SK-N-SH treated with all-trans-retinoic acid at 6 μM for 48 hours (cell line): ENCODE measurements at regions not wholly inside any gene's neighbourhood (a gene's known extent, or its start where the extent isn't known, plus 50 kb on each side); places are given as distances from the start of the nearest gene placed in this dataset.
"Not testable (repeated sequence)": the region's sequence is repeated elsewhere in the genome, so short reads cannot be mapped to it uniquely, and the experiment has no call there.

Experiments used
- ESRRG ChIP-seq: fragments of 250-450 bp; sonication (Bioruptor Pico); IDR thresholded peaks from 2 replicates; pipeline ENCODE4 v1.6.1; 2021; ENCODE audit warnings: mild to moderate bottlenecking
- TCF4 ChIP-seq: fragments of 250-450 bp; sonication (Bioruptor Pico); IDR thresholded peaks from 2 replicates; pipeline ENCODE4 v1.8.0; 2021; ENCODE audit warnings: mild to moderate bottlenecking, moderate library complexity, borderline replicate concordance
- TOX ChIP-seq: fragments of 250-450 bp; sonication (Bioruptor Pico); IDR thresholded peaks from 2 replicates; pipeline ENCODE4 v1.8.0; 2021; ENCODE audit warnings: mild to moderate bottlenecking, moderate library complexity, borderline replicate concordance
- ZC3H10 ChIP-seq: fragments of 250-450 bp; sonication (Bioruptor Pico); IDR thresholded peaks from 2 replicates; pipeline ENCODE4 v1.5.1; 2021; ENCODE audit warnings: mild to moderate bottlenecking, moderate library complexity
- ZFP3 ChIP-seq: fragments of 250-450 bp; sonication (Bioruptor Pico); IDR thresholded peaks from 2 replicates; pipeline ENCODE4 v1.5.0; 2020; ENCODE audit warnings: mild to moderate bottlenecking, moderate library complexity
- TF ChIP-seq, protein P1 (sequence below): fragments of 250-450 bp; sonication (Bioruptor Pico); IDR thresholded peaks from 2 replicates; pipeline ENCODE4 v1.5.1; 2020; ENCODE audit warnings: low read depth, mild to moderate bottlenecking, moderate library complexity
- TF ChIP-seq, protein P2 (sequence below): fragments of 250-450 bp; sonication (Bioruptor Pico); IDR thresholded peaks from 2 replicates; pipeline ENCODE4 v1.8.0; 2020; ENCODE audit warnings: mild to moderate bottlenecking, moderate library complexity, borderline replicate concordance

DNA sequence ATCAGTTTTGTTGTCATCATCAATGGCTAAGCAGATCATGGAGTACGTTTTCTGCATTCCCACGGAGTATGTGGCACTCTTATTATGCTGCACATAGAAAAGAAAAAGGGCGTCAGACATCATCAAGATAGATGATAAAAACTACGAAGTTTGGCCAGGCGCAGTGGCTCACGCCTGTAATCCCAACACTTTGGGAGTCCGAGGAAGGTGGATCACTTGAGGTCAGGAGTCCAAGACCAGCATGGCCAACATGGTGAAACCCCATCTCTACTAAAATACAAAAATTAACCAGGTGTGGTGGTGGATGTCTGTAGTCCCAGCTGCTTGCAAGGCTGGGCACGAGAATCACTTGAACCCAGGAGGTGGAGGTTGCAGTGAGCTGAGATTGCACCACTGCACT, 312.8 kb downstream of the GOLGA6L6 start:
- not testable (repeated sequence) for TF ChIP-seq TOX (CRISPR knock-in tag); ZC3H10 (CRISPR knock-in tag); ZFP3; TCF4 (CRISPR knock-in tag); ESRRG (CRISPR knock-in tag)
- TF ChIP-seq, protein P1, sequence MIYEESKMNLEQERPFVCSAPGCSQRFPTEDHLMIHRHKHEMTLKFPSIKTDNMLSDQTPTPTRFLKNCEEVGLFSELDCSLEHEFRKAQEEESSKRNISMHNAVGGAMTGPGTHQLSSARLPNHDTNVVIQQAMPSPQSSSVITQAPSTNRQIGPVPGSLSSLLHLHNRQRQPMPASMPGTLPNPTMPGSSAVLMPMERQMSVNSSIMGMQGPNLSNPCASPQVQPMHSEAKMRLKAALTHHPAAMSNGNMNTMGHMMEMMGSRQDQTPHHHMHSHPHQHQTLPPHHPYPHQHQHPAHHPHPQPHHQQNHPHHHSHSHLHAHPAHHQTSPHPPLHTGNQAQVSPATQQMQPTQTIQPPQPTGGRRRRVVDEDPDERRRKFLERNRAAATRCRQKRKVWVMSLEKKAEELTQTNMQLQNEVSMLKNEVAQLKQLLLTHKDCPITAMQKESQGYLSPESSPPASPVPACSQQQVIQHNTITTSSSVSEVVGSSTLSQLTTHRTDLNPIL, result not testable (repeated sequence)
- TF ChIP-seq, protein P2, sequence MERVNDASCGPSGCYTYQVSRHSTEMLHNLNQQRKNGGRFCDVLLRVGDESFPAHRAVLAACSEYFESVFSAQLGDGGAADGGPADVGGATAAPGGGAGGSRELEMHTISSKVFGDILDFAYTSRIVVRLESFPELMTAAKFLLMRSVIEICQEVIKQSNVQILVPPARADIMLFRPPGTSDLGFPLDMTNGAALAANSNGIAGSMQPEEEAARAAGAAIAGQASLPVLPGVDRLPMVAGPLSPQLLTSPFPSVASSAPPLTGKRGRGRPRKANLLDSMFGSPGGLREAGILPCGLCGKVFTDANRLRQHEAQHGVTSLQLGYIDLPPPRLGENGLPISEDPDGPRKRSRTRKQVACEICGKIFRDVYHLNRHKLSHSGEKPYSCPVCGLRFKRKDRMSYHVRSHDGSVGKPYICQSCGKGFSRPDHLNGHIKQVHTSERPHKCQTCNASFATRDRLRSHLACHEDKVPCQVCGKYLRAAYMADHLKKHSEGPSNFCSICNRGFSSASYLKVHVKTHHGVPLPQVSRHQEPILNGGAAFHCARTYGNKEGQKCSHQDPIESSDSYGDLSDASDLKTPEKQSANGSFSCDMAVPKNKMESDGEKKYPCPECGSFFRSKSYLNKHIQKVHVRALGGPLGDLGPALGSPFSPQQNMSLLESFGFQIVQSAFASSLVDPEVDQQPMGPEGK (CRISPR knock-in tag), result not testable (repeated sequence)
